HCT116 (cell line): ENCODE measurements at regions not wholly inside any gene's neighbourhood (a gene's known extent, or its start where the extent isn't known, plus 50 kb on each side); places are given as distances from the start of the nearest gene placed in this dataset.

ENCODE experiments used
- ATAC-seq: fragments of 200-7000 bp; cut with Tn5 transposase; 2 replicates; pipeline ENCODE4 v1.9.1; 2020; ENCODE audit warnings: mild to moderate bottlenecking, moderate library complexity
- BruUV-seq: library from RNA; stranded (reverse); fragments of 400-500 nt; replicated peaks from 2 replicates; lab custom pipeline; 2021; lab: Mats Ljungman, UMichigan
- CTCF ChIA-PET: fragments of 300-600 bp; sonication (Branson Sonifier 250); formaldehyde crosslinking; loops from one replicate; lab custom pipeline; 2021; ENCODE audit warnings: antibody characterized with exemption; lab: Charles Lee
- POLR2A ChIA-PET: fragments of 300-600, 350-600 bp; sonication (Branson Sonifier 250); formaldehyde crosslinking; loops from one replicate; lab custom pipeline; 2021; ENCODE audit warnings: antibody characterized with exemption; lab: Charles Lee
- RAD21 ChIA-PET, 2 experiments: fragments of 300-600 bp; sonication (Branson Sonifier 250); formaldehyde crosslinking; loops; one replicate each; lab custom pipeline; 2023; ENCODE audit warnings: low total read pairs in 2 of 2; ENCODE audit not compliant: uncharacterized antibody in 2 of 2, unreplicated experiment in 2 of 2, low non-redundant PET in 1 of 2; lab: Charles Lee
- DNase-seq: peaks from one replicate; pipeline ENCODE4 v3.0.0-alpha.2; 2010; ENCODE audit warnings: low read depth, low spot score
- H2AFZ ChIP-seq: fragments of 200-600 bp; shearing (Covaris generic), sonication (generic); 2 replicates; pipeline ENCODE4 v1.6.1; 2017; ENCODE audit warnings: low read depth, mixed run types, mixed read lengths, antibody characterized with exemption, low read length; ENCODE audit not compliant: poor library complexity, severe bottlenecking
- H3K27ac ChIP-seq: 2 replicates; pipeline ENCODE4 v1.5.1; 2012; ENCODE audit warnings: low read depth, low read length
- H3K27me3 ChIP-seq: fragments of 200-600 bp; sonication (generic); 2 replicates; pipeline ENCODE4 v1.6.1; 2016; ENCODE audit warnings: mixed run types, low read length, mixed read lengths; ENCODE audit not compliant: insufficient read depth
- H3K36me3 ChIP-seq, 2 experiments: fragments of 200-500 bp in 1 of 2; fragments of 200-600 bp in 1 of 2; sonication (Bioruptor generic) in 1 of 2; sonication (generic) in 1 of 2; 2 replicates each; pipeline versions ENCODE4 v1.5.1 to v1.6.1; 2014 to 2016; ENCODE audit warnings: low read length in 2 of 2, inconsistent platforms in 1 of 2, mixed read lengths in 1 of 2, mixed run types in 1 of 2; ENCODE audit not compliant: insufficient read depth in 2 of 2, control insufficient read depth in 1 of 2
- H3K4me1 ChIP-seq, 2 experiments: fragments of 200-600 bp in 1 of 2; sonication (generic) in 1 of 2; 2 replicates each; pipeline versions ENCODE4 v1.5.1 to v1.6.1; 2012 to 2017; ENCODE audit warnings: low read length in 2 of 2, inconsistent platforms in 1 of 2, mild to moderate bottlenecking in 1 of 2, mixed read lengths in 1 of 2, mixed run types in 1 of 2, moderate library complexity in 1 of 2; ENCODE audit not compliant: insufficient read depth in 2 of 2, control insufficient read depth in 1 of 2
- H3K4me2 ChIP-seq: fragments of 200-600 bp; sonication (generic); 2 replicates; pipeline ENCODE4 v1.6.1; 2017; ENCODE audit warnings: mixed run types, low read length, mixed read lengths
- H3K4me3 ChIP-seq, 2 experiments: fragments of 200-600 bp in 1 of 2; sonication (generic) in 1 of 2; replicated peaks in 1 of 2; 2 replicates each; pipeline ENCODE4 v1.5.1; 2011 to 2016; ENCODE audit warnings: low read length in 2 of 2, control low read depth in 1 of 2, low read depth in 1 of 2, mild to moderate bottlenecking in 1 of 2, mixed read lengths in 1 of 2, mixed run types in 1 of 2
- H3K79me2 ChIP-seq: fragments of 200-600 bp; sonication (generic); 2 replicates; pipeline ENCODE4 v1.6.1; 2017; ENCODE audit warnings: mild to moderate bottlenecking, mixed run types, low read length, moderate library complexity, mixed read lengths; ENCODE audit not compliant: insufficient read depth
- H3K9ac ChIP-seq: fragments of 200-600 bp; sonication (generic); 2 replicates; pipeline ENCODE4 v1.6.1; 2016; ENCODE audit warnings: low read length, mixed read lengths
- H3K9me2 ChIP-seq: fragments of 200-600 bp; sonication (generic), shearing (Covaris generic); 2 replicates; pipeline ENCODE4 v1.6.1; 2017; ENCODE audit warnings: mixed run types, mild to moderate bottlenecking, moderate library complexity; ENCODE audit not compliant: insufficient read depth
- H3K9me3 ChIP-seq, 2 experiments: fragments of 200-500 bp in 1 of 2; fragments of 200-600 bp in 1 of 2; sonication (Bioruptor generic) in 1 of 2; sonication (generic) in 1 of 2; 2 replicates each; pipeline ENCODE4 v1.6.1; 2014 to 2017; ENCODE audit warnings: low read length in 2 of 2, mixed read lengths in 2 of 2, inconsistent platforms in 1 of 2, low read depth in 1 of 2, mild to moderate bottlenecking in 1 of 2, mixed run types in 1 of 2, moderate library complexity in 1 of 2; ENCODE audit not compliant: control insufficient read depth in 1 of 2, insufficient read depth in 1 of 2
- H4K20me1 ChIP-seq: fragments of 200-600 bp; sonication (generic), shearing (Covaris generic); 2 replicates; pipeline ENCODE4 v1.6.1; 2017; ENCODE audit warnings: mixed run types, mild to moderate bottlenecking, moderate library complexity; ENCODE audit not compliant: insufficient read depth
- CTCF ChIP-seq, 3 experiments: fragments of 200-600 bp in 1 of 3; sonication (generic) in 1 of 3; IDR thresholded peaks in 2 of 3; conservative IDR thresholded peaks in 1 of 3; 2 replicates each; pipeline ENCODE4 v1.5.1; 2012 to 2017; ENCODE audit warnings: low read depth in 2 of 3, low read length in 2 of 3, antibody characterized with exemption in 1 of 3, borderline replicate concordance in 1 of 3, control low read depth in 1 of 3, mild to moderate bottlenecking in 1 of 3, mixed read lengths in 1 of 3, mixed run types in 1 of 3, moderate library complexity in 1 of 3; ENCODE audit not compliant: insufficient read depth in 1 of 3
- EZH2 ChIP-seq: fragments of 200-600 bp; sonication (generic); IDR thresholded peaks from 2 replicates; pipeline ENCODE4 v1.6.1; 2017; ENCODE audit warnings: antibody characterized with exemption, mixed run types
- POLR2AphosphoS5 ChIP-seq: IDR thresholded peaks from 2 replicates; pipeline ENCODE4 v1.6.1; 2011; ENCODE audit warnings: mild to moderate bottlenecking, low read depth, low read length, moderate library complexity
- TCF7L2 ChIP-seq: IDR thresholded peaks from 2 replicates; pipeline ENCODE4 v1.7.0; 2011; ENCODE audit warnings: borderline replicate concordance, inconsistent platforms; ENCODE audit not compliant: insufficient read depth, insufficient read length; ENCODE audit errors: extremely low read depth
- ZBTB33 ChIP-seq: IDR thresholded peaks from 2 replicates; pipeline ENCODE4 v1.6.1; 2011; ENCODE audit warnings: mild to moderate bottlenecking, low read length, moderate library complexity; ENCODE audit not compliant: insufficient replicate concordance; ENCODE audit errors: extremely low read depth
- intact Hi-C: fragments of 100-400 bp; cut with micrococcal nuclease; formaldehyde crosslinking; loops from 2 replicates; pipeline ENCODE4 v1.10.0; 2022

GRCh38 chr1:218090459-218090858 lies 194.6 kb upstream of the RRP15 start:
- RAD21 ChIA-PET = no interaction called here
- CTCF ChIA-PET = no interaction called here
- H3K9me2 ChIP-seq = no peaks in the 10 kb centered on the region

More at GRCh38 chr1:218090459-218090858, 194.6 kb upstream of the RRP15 start:
- no peaks in the 10 kb centered on the region for H3K36me3 ChIP-seq
- no peak overlapping the region for H2AFZ ChIP-seq
- no peak overlapping the region for H3K27ac ChIP-seq
- peaks cover 13% of the 10 kb centered on the region; the same call in 1 of the 2 replicates for H3K27me3 ChIP-seq
- intact Hi-C loops = no loop called here
- no peaks in the 10 kb centered on the region for H3K4me1 ChIP-seq
- no peaks in the 10 kb centered on the region for H3K79me2 ChIP-seq
- ATAC-seq (no peak), DNase-seq (no peak)
- no peaks in the 10 kb centered on the region for H3K9me3 ChIP-seq
- no peak overlapping the region for H3K9ac ChIP-seq
- H4K20me1 ChIP-seq = no peaks in the 10 kb centered on the region
- H3K4me3 ChIP-seq = no peak overlapping the region
- POLR2A ChIA-PET = no interaction called here
- no peak overlapping the region for H3K4me2 ChIP-seq
- no TSS peak for BruUV-seq
- TF ChIP-seq ZBTB33 (no peak), TCF7L2 (no peak), CTCF (IDR thresholded peaks at IDR 0.05 in 2 of 3, conservative IDR thresholded peaks at IDR 0.05 in 1 of 3; ENCODE audit: borderline replicate concordance in 1 of 3, insufficient read depth in 1 of 3, low read depth in 2 of 3, low read length in 2 of 3) (no peak), EZH2 (no peak), POLR2AphosphoS5 (no peak)
